HG03280 (cell line): ENCODE measurements at regions not wholly inside any gene's neighbourhood (a gene's known extent, or its start where the extent isn't known, plus 50 kb on each side); places are given as distances from the start of the nearest gene placed in this dataset.
"Not testable (repeated sequence)": the region's sequence is repeated elsewhere in the genome, so short reads cannot be mapped to it uniquely, and the experiment has no call there.

ENCODE experiments used
- ATAC-seq: cut with Tn5 transposase; IDR thresholded peaks from one replicate; pipeline ENCODE4 v1.9.1; 2021; ENCODE audit warnings: mild to moderate bottlenecking, moderate library complexity; ENCODE audit not compliant: unreplicated experiment

DNA sequence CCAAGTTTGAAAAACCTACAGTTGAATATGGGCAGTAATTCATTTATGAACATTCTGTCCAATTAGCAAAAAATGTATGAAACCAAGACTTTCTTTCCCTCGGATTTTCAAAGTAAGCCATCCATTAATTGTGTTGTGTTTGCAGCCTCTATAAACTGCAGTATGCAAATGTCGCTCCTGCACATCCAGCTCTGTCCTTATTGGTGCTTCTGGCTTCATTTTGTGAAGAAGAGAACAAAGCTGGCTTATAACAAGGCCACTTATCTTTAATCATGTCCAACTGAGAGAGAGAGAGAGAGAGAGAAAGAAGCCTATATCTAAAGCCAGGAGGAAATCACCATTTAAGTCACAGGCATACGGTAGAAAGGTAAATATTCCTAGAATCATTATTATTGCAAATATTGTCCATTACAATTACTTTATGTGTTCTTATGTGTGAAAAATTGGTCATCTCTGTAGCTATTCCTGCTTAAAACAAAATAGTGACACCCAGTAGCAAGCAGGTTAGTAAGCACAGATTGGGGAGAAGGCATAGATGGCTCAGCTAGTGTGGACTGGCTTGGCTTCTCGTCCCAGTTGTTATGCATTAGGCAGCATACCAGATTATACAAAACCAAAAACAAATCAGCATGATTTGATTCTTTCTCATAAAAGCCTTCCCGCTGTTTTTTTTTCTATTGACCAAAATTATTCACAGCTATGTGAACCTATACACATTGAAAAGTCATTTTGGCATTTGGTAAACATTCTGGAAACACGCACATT is 726.4 kb upstream of the SOX11 start:
- no peak for ATAC-seq

DNA sequence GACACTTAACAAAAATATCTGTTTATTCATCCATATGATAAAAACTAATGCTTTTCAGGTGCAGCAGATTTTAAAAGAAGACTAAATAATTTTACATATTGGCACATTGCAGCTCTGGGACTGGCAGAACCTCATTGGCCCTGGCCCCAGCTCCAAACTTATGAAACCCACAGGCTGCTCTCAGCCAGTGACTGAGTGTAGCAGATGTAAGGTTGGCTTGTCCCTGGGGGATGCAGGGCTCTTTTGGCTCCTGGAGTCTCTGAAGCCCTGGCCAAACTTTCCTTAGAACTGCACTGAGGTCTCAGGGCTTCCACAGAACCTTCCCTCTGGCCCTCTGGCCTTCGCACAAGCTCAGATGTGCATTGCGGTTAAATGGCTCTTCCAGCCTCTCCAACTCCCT is 725.0 kb upstream of the SOX11 start:
- no peak for ATAC-seq

DNA sequence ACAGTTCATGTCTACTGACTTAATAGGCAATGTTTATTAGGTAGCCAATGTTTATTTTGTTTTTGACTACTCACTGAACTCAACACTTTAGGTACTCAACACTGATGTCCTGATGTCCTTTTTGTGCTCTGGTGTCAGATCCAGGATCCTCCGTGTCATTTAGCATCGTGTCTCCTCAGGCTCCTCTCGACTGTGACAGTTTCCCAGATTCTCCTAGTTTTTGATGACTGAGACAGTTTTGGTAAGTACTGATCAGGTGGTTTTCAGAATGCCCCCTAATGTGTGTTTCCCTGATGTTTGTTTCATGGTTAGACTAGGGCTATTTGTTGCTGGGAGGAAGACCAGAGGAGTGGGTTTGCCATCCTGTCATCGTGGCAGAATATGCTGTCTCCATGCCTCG is 719.7 kb upstream of the SOX11 start:
- ATAC-seq: no peak

DNA sequence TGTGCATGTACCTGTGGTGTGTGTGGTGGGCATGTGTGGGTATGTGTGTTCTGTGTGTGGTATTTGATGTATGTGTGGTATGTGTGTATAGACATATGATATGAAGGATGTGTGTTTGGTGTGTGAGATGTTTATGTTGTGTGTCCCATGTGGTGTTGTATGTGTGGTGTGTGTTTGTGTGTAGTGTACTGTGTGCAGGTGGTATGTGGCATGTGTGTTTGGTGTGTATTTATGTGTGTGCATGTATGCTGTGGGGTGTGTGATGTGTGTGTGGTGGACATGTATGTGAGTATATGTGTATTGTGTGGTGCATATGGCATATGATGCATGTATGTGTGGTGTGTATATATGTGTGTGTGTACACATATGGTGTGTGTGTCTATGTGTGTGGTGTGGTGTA is 718.8 kb upstream of the SOX11 start:
- no peak for ATAC-seq

DNA sequence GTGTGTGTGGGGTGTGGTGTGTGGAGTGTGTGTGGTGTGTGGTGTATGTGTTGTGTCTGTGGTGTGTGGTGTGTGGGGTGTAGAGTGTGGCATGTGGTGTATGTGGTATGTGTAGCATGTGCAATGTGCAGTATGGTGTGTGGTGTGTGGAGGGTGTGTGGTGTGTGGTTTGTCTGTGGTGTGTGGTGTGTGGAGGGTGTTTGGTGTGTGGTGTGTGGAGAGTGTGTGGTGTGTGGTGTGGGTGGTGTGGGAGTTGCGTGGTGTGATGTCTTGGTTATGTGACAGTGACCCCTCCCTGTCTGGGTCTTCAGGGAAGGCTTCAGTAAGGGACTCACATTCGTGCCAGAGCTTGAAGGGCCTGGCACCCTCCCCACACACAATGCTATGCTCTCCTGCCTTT is 718.2 kb upstream of the SOX11 start:
- no peak for ATAC-seq

DNA sequence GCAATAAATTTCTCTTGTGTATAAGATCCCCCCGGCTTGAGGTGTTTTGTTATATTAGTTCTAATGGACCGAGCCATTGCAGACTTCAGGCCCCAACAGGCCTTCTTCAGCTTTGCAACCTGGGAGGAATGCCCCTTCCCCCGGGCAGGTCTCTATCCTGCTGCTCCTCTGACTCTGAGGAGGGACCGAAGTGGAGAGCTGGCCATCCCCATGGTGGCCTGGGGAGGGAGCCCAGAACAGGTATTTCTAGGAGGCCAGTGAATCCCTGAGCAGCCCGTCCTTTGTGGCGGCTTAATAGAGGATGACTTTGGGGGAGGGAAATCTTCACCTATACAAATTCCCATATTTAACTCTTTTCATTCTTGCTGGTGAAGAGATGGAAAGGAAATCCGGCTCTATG is 715.8 kb upstream of the SOX11 start:
- ATAC-seq: no peak

DNA sequence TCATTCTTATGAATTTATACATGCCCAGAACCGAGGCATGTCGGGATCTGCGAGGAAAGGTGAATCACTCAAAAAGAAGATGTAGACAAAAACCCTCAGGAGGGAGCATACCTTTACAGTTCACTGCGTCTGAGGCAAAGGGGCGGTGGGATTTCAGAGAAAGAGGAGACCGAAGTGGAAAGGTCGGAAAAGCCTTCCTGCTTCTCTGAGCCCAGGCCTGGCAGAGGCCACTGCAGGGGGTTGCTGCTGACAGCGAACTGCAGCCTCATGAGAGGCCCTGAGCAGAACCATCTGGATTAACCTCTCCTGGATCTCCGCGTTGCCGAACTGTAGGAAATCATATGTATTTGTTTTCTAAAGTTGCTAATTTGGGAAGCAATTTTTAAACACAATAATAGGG is 713.1 kb upstream of the SOX11 start:
- ATAC-seq: no peak

DNA sequence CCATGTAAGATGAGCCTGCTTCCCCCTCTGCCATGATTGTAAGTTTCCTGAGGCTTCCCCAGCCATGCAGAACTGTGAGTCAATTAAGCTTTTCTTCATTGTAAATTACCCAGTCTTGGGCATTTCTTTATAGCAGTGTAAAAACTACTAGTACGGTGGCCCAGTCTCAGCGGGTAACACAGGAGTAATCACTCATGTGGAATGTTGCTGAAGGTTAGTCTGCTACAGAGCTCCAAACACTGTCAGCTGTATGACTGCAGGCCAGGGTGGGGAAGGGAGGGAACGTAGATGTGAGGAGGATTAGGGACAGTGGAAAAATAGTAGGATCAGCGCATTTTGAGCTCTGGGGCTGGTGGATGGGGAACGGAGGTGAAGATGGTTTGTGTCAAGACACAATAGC is 711.2 kb upstream of the SOX11 start:
- ATAC-seq: no peak

DNA sequence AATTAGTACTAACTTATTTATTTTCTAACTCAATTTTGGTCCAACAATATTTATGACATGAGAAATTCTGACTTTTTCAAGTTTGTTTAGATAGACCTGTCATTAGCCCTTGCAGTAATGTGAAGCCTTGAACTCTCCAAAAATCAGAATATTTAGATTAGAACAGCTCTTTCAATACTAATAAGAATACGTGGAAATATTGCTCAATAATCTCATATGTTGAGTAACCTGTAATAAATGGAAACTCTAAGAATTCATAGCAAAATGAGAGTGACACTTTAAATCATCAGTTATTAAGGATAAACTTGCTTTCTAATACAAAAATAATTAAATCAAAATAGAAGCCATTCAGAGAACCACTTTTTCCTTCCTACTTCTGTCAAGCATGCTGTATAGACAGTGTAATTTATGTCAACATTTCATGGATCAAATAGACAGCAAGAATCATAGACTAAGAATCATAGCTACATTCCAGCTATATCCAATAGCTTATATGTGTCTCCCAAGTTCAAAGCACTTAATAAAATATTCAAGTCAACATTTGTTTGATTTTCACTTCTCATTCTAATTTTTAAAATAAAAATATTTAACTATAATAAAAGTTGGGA is 710.3 kb upstream of the SOX11 start:
- no peak for ATAC-seq

DNA sequence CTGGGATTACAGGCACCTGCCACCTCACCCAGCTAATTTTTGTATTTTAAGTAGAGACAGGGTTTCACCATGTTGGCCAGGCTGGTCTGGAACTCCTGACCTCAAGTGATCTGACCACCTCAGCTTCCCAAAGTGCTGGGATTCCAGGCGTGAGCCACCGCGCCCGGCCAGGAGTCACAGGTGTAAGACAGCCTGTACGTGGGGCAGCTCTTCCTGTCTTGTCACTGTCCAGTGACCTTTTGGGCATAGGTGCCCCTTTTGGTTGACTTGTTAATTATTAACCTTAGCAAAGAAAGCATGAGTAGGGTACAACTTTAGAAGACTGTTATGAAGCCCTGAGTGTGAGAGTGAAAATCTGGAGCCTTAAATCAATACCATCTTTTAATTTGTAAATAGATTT is 703.7 kb upstream of the SOX11 start:
- ATAC-seq: not testable (repeated sequence)

DNA sequence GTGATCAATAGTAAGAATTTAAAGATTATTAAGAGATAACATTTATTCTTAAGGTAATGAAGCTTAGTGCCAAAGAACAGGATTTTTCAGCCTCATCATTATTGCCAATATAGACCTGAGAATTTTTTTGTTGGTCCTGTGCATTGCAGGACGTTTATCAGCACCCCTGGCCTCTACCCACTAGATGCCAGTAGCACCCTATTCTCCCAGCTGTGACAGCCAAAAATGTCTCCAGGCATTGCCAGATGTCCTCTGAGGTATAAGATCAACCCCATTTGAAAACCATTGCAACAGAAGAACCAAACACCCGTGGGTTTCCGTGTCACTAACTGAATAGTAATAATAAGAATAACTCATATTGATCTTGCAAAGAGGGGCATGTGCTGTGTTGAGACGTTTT is 700.0 kb upstream of the SOX11 start:
- no peak for ATAC-seq

DNA sequence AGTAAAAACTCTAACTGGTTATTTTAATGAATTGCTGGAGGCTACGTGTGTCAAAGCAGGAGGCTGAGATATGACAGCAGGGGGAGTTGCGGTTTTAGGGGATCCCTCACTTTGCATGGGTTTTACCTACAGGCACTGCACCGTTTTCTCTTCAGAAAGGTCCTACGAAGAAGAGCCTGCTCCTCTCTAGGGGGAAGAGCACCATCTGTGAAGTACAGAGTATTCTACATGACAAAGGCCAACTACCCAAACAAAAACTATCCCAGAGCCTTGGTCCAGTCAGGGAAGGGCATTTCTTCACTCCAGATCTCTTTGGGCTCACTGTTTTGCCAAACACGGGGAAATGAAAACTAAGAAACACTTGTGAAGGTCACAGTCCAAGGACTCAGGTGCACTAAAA is 696.7 kb upstream of the SOX11 start:
- ATAC-seq: no peak

DNA sequence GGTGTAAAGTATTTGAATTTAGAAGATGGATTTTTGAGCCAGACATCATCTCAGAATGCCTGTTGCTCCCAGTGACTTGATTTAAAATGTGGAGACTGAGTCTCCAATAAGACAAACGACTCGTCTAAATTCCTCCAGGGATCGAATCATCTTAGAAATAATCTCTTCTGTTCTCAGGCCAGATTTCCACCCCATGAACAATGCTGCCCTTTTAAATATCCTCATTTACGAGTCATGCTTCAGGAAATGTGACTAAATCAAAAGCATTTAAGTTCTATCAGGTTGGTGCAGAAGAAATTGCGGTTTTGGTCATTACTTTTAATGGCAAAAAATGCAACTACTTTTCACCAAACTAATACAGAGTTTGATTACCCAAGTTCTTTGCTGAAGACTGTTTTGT is 684.6 kb upstream of the SOX11 start:
- no peak for ATAC-seq

DNA sequence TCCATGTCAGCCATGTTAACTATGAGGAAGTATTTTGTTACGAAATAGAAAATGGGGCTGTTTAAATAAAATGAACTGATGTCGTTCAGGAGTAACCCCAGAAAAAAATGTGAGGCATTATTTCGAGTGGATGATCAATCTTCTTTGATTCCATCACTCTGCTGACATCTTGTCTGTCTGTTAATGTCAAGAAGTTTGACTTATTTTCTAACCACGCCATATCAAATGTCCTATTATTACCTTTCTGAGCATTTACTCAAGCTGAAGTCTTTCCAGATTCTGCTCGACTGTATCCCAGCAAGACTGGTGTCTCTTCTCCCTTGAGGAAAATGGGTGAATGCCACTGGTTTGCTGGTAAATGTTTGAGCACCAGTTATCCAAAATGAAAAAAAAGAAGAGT is 672.9 kb upstream of the SOX11 start:
- ATAC-seq: no peak

DNA sequence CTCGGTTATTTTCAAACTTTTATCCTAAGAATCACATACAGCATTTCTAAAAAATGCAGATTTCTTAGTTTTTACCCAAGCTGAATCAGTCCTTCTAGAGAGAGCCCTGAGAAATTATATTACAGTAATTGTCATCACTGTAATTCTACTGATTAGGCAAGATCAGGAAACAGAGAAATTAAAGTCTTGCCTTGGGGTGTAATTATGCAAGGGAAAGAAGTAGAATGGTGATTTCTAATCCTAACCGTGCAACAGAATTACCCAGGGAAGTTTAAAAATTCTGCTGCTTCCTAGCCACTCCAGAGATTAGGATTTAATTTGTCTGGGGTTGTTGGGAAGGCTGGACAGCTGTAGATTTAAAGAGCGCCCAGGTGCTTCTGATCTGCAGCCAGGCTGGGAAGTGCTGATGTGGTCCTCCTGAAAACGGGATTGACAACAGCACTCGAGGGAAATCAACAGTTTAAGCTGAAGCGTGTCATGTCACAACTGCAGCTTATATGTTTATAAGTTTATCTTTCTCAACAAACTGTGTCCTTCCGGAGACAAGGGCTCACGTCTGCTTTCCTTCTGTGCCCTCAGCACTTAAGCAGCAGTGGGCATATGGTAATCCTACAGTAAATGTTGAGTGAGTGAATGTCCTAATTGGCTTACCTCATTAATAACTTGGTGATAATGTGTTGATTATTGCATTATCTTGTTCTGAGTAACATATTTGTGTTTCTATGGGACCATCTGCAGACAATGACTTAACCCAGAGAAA is 671.9 kb upstream of the SOX11 start:
- no peak for ATAC-seq

DNA sequence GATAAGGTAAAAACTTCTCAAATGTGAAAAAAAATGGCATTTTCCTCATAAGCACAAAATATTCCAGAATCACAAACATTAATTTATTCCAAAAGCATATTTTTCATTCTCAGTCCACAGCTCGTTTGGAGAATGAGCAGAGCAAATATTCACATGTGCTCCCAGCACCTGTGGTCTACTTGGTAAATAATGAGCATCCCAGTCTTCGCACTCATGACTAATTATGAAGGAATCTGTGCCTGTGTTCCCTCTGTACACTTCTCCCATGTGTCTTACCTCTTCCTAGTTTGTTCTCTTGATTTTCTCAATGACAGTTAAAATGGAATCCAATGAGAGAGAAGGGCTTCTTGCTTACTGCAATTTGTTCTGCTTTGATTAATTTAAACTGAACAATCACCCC is 671.0 kb upstream of the SOX11 start:
- no peak for ATAC-seq

DNA sequence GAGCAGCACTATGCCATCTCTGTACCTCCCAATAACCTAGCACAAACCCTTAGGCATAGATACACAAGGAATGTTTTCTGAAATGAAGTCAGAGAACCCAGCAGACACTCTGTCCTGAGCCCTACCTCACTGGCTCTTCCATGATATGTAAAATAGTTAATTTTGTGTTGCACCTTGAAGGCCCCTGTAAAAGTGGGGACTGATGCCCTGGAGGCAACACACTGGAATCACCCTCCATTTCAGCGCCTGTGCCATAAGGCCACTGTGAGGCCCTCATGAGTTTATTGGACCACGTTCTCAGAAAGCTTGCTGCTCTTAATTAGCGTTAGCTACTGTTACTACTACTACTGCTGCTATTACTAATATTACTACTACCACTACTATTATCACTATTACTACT is 670.1 kb upstream of the SOX11 start:
- no peak for ATAC-seq

DNA sequence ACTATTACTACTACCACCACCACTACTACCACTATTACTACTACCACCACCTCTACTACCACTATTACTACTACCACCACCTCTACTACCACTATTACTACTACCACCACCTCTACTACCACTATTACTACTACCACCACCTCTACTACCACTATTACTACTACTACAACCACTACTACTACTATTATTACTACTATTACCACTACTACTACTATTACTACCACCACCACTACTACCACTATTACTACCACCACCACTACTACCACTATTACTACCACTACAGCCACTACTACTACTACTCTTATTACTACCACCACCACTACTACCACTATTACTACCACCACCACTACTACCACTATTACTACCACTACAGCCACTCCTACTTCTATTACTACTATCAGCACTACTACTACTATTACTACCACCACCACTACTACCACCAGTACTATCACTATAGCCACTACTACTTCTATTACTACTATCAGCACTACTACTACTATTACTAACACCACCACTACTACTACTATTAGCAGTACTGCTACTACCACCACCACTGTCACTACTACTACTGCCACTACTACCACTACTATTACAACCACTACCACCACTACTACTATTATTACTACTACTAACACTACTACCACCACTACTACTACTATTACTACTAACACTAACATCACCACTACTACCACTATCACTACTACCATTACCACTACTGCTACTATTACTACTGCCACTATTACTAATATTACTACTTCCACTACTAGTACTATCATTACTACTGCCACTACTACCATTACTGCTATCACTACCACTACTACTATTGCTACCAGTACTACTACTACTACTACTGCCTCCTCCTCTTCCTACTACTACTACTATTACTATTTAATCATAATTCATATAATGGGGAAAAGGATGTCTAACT is 669.2 kb upstream of the SOX11 start:
- ATAC-seq: not testable (repeated sequence)

DNA sequence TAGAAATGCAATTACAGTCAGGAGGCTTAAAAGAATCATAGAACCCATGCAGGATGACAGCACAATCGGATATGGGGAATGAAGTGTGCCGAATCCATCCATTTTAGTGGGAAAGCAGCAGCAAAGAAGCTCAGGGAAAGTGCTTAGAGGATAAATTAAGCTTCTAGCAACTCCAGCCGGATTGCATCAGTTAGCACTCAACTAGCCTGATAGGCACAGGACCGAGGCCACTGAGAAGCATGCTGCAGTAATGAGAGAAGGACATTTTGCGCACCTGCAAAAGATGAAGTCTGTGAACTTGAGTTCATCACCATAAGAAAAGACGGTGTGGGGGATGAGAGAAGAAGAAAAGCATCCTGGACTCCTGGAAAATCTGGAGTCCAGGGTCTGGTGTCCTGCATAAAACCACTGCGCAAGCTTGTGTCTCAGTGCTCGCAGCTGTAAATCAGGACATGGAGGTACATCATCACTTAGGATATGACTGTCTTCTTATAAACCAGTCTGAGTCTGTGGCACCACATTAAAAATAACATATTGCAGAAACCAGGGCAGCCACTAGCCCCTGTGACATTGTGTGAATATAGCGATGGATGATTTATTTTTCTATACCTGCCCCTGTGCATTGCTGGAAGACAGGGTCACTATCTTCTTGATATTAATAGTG is 665.5 kb upstream of the SOX11 start:
- ATAC-seq: no peak

DNA sequence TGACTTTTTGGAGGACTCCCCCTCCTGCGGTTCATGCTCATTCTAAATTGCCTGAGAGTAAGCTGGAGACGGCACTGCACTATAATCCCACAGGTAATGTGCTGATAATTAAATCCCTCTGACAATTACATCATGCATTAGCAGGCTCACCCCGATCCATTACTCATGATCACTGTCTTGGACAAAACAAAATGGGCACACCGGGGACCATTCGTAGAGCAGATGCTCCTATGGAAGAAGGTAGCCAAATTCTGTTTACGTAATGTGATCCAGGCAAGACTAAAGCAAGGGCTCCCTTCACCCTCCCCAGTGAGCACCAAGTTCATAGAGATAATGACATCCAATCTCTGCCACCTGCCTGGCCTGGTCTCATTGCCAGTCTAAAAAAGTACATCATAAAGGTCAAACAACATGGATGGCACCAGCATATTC is 657.1 kb upstream of the SOX11 start:
- ATAC-seq: no peak

DNA sequence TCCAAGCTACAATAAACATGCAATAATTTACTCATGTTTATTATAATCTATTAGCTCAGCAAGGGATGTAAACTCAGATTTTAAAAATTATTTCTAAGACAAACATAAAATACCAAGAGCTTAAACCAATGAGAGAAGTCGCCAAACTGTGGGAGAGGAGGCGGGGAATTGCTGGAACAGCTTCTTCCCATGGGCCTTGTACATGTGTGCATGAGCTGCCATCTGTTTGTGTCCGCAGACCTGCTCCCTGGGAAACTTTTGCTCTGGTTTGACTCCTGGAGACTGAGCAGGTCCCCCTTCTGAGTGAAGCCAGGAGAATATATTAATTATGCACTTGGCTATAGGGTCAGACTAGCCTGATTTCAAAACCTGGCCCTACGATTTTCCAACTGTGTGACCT is 655.9 kb upstream of the SOX11 start:
- no peak for ATAC-seq
